Neural cell (in vitro differentiated cells): ENCODE measurements at regions not wholly inside any gene's neighbourhood (a gene's known extent, or its start where the extent isn't known, plus 50 kb on each side); places are given as distances from the start of the nearest gene placed in this dataset.

ENCODE experiments used
- EP300 ChIP-seq: fragments of 450-650 bp; conservative IDR thresholded peaks from 2 replicates; pipeline ENCODE4 v1.6.1; 2014; ENCODE audit warnings: antibody characterized with exemption, mild to moderate bottlenecking, moderate library complexity; ENCODE audit not compliant: poor library complexity, severe bottlenecking
- EZH2 ChIP-seq: fragments of 200-600, 300-800 bp; shearing (Covaris generic), sonication (generic); IDR thresholded peaks from 2 replicates; pipeline ENCODE4 v1.6.1; 2014; ENCODE audit warnings: antibody characterized with exemption, low read length, borderline replicate concordance, mild to moderate bottlenecking; ENCODE audit not compliant: insufficient read depth, poor library complexity, severe bottlenecking
- MXI1 ChIP-seq: fragments of 450-650 bp; conservative IDR thresholded peaks from 2 replicates; pipeline ENCODE4 v1.6.1; 2014; ENCODE audit warnings: antibody characterized with exemption, mild to moderate bottlenecking; ENCODE audit not compliant: poor library complexity, severe bottlenecking
- POLR2AphosphoS5 ChIP-seq: IDR thresholded peaks from 2 replicates; pipeline ENCODE4 v1.6.1; 2012
- TAF1 ChIP-seq: IDR thresholded peaks from 2 replicates; pipeline ENCODE4 v1.6.1; 2012; ENCODE audit warnings: low read depth
- TF ChIP-seq, protein P1 (sequence below): fragments of 450-650 bp; IDR thresholded peaks from 2 replicates; pipeline ENCODE4 v1.5.1; 2014; ENCODE audit warnings: antibody characterized with exemption, mild to moderate bottlenecking, moderate library complexity; ENCODE audit not compliant: poor library complexity, severe bottlenecking
- TF ChIP-seq, protein P2 (sequence below): IDR thresholded peaks from 2 replicates; pipeline ENCODE4 v1.6.1; 2012; ENCODE audit warnings: borderline replicate concordance

DNA sequence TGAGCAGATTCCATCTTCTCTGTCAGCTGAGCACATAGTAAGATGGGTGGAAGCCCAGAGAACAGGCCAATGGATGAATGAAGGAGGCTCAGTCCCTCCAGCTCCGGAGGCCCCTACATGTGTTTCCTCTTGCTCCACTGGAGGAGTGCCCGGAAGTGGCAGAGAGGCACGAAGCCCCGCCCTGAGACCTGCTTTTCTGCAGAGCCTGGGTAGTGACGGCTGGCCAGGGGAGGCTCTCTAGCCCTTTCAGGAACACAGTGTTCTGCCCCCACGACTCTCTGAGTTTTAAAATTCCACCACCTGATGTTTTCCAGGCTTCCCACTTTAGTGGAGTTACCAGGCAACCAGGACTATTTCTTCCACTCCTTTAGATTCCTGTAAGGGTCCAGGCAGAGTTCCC is 149.4 kb upstream of the SLC6A11 start:
- TF ChIP-seq, protein P1, sequence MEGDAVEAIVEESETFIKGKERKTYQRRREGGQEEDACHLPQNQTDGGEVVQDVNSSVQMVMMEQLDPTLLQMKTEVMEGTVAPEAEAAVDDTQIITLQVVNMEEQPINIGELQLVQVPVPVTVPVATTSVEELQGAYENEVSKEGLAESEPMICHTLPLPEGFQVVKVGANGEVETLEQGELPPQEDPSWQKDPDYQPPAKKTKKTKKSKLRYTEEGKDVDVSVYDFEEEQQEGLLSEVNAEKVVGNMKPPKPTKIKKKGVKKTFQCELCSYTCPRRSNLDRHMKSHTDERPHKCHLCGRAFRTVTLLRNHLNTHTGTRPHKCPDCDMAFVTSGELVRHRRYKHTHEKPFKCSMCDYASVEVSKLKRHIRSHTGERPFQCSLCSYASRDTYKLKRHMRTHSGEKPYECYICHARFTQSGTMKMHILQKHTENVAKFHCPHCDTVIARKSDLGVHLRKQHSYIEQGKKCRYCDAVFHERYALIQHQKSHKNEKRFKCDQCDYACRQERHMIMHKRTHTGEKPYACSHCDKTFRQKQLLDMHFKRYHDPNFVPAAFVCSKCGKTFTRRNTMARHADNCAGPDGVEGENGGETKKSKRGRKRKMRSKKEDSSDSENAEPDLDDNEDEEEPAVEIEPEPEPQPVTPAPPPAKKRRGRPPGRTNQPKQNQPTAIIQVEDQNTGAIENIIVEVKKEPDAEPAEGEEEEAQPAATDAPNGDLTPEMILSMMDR: no peak
- TF ChIP-seq EZH2: no peak
- TF ChIP-seq, protein P2, sequence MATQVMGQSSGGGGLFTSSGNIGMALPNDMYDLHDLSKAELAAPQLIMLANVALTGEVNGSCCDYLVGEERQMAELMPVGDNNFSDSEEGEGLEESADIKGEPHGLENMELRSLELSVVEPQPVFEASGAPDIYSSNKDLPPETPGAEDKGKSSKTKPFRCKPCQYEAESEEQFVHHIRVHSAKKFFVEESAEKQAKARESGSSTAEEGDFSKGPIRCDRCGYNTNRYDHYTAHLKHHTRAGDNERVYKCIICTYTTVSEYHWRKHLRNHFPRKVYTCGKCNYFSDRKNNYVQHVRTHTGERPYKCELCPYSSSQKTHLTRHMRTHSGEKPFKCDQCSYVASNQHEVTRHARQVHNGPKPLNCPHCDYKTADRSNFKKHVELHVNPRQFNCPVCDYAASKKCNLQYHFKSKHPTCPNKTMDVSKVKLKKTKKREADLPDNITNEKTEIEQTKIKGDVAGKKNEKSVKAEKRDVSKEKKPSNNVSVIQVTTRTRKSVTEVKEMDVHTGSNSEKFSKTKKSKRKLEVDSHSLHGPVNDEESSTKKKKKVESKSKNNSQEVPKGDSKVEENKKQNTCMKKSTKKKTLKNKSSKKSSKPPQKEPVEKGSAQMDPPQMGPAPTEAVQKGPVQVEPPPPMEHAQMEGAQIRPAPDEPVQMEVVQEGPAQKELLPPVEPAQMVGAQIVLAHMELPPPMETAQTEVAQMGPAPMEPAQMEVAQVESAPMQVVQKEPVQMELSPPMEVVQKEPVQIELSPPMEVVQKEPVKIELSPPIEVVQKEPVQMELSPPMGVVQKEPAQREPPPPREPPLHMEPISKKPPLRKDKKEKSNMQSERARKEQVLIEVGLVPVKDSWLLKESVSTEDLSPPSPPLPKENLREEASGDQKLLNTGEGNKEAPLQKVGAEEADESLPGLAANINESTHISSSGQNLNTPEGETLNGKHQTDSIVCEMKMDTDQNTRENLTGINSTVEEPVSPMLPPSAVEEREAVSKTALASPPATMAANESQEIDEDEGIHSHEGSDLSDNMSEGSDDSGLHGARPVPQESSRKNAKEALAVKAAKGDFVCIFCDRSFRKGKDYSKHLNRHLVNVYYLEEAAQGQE: no peak
- no peak for TF ChIP-seq TAF1
- no peak for TF ChIP-seq POLR2AphosphoS5
- TF ChIP-seq MXI1: no peak
- TF ChIP-seq EP300: no peak
